ENCODE measurements at regions not wholly inside any gene's neighbourhood (a gene's known extent, or its start where the extent isn't known, plus 50 kb on each side); places are given as distances from the start of the nearest gene placed in this dataset.
"Not testable (repeated sequence)": the region's sequence is repeated elsewhere in the genome, so short reads cannot be mapped to it uniquely, and the experiment has no call there.

- no peak overlapping the region for H3K4me3 ChIP-seq (ENCODE audit: control insufficient read depth, low read depth, low read length)
Observed at GRCh38 chr3:87756616-87757015, 302.2 kb downstream of the CGGBP1 start.

GRCh38 chr3:87755852-87756251 lies 303.0 kb downstream of the CGGBP1 start:
- DNase-seq (ENCODE audit: low read depth), result no peak
- no peak overlapping the region for H3K4me3 ChIP-seq (ENCODE audit: control insufficient read depth, low read depth, low read length)
- no peak for TF ChIP-seq CTCF (conservative IDR thresholded peaks at IDR 0.05; ENCODE audit: control insufficient read depth, insufficient read depth, low read depth, low read length)

More at GRCh38 chr3:87756616-87757015, 302.2 kb downstream of the CGGBP1 start:
- TF ChIP-seq CTCF (conservative IDR thresholded peaks at IDR 0.05; ENCODE audit: control insufficient read depth, insufficient read depth, low read depth, low read length), result no peak
- DNase-seq (ENCODE audit: low read depth), result no peak

GRCh38 chr3:87742250-87742649 lies 316.6 kb downstream of the CGGBP1 start:
- DNase-seq (ENCODE audit: low read depth), result no peak
- no peak for TF ChIP-seq CTCF (conservative IDR thresholded peaks at IDR 0.05; ENCODE audit: control insufficient read depth, insufficient read depth, low read depth, low read length)
- no peak overlapping the region for H3K4me3 ChIP-seq (ENCODE audit: control insufficient read depth, low read depth, low read length)

- not testable (repeated sequence) for H3K4me3 ChIP-seq (ENCODE audit: control insufficient read depth, low read depth, low read length); DNase-seq (ENCODE audit: low read depth)
Observed at GRCh38 chr3:87740894-87741293, 317.9 kb downstream of the CGGBP1 start.

GRCh38 chr3:87737817-87738216 lies 321.0 kb downstream of the CGGBP1 start:
- not testable (repeated sequence) for H3K4me3 ChIP-seq (ENCODE audit: control insufficient read depth, low read depth, low read length); DNase-seq (ENCODE audit: low read depth)

- TF ChIP-seq CTCF (conservative IDR thresholded peaks at IDR 0.05; ENCODE audit: control insufficient read depth, insufficient read depth, low read depth, low read length), result no peak
- no peak overlapping the region for H3K4me3 ChIP-seq (ENCODE audit: control insufficient read depth, low read depth, low read length)
- no peak for DNase-seq (ENCODE audit: low read depth)
Observed at GRCh38 chr3:87733671-87734367, 325.0 kb downstream of the CGGBP1 start.

- H3K4me3 ChIP-seq (ENCODE audit: control insufficient read depth, low read depth, low read length), result no peak overlapping the region
- DNase-seq (ENCODE audit: low read depth), result no peak
- TF ChIP-seq CTCF (conservative IDR thresholded peaks at IDR 0.05; ENCODE audit: control insufficient read depth, insufficient read depth, low read depth, low read length), result no peak
Observed at GRCh38 chr3:87732294-87732693, 326.5 kb downstream of the CGGBP1 start.

GRCh38 chr3:87727783-87728182 lies 331.0 kb downstream of the CGGBP1 start:
- no peak overlapping the region for H3K4me3 ChIP-seq (ENCODE audit: control insufficient read depth, low read depth, low read length)
- no peak for TF ChIP-seq CTCF (conservative IDR thresholded peaks at IDR 0.05; ENCODE audit: control insufficient read depth, insufficient read depth, low read depth, low read length)
- no peak for DNase-seq (ENCODE audit: low read depth)
